Ovary (tissue), 7 donors: ENCODE measurements at regions not wholly inside any gene's neighbourhood (a gene's known extent, or its start where the extent isn't known, plus 50 kb on each side); places are given as distances from the start of the nearest gene placed in this dataset.

Source experiments
- DNase-seq, 5 donors: peaks; one replicate each; pipeline ENCODE4 v3.0.0-alpha.2; 2019 to 2020
- H3K27ac ChIP-seq, 2 donors: fragments of 200-600 bp; one replicate each; pipeline versions ENCODE4 v1.5.1 to v1.8.0; 2019 to 2022
- H3K27me3 ChIP-seq: fragments of 200-600 bp; one replicate; pipeline ENCODE4 v1.8.0; 2022
- H3K36me3 ChIP-seq: fragments of 200-600 bp; sonication (generic); one replicate; pipeline ENCODE4 v1.5.1; 2019
- H3K4me1 ChIP-seq: one replicate; pipeline ENCODE4 v1.8.1; 2013; ENCODE audit warnings: mild to moderate bottlenecking, moderate library complexity; ENCODE audit not compliant: insufficient read depth
- H3K4me3 ChIP-seq: fragments of 200-600 bp; sonication (generic); one replicate; pipeline ENCODE4 v1.5.1; 2017
- H3K9me3 ChIP-seq, 2 donors: fragments of 200-600 bp in 1 of 2; sonication (generic) in 1 of 2; one replicate each; pipeline versions ENCODE4 v1.5.1 to v1.8.1; 2013 to 2019; ENCODE audit warnings: mild to moderate bottlenecking in 1 of 2, moderate library complexity in 1 of 2
- CTCF ChIP-seq, 3 donors: fragments of 450-650 bp in 2 of 3; fragments of 200-600 bp in 1 of 3; IDR thresholded peaks; one replicate each; pipeline versions ENCODE4 v1.5.1 to v1.8.0; 2016 to 2022; ENCODE audit warnings: antibody characterized with exemption in 3 of 3, mild to moderate bottlenecking in 1 of 3
- EP300 ChIP-seq: sonication (generic); formaldehyde crosslinking; IDR thresholded peaks from one replicate; pipeline ENCODE4 v1.6.1; 2017; ENCODE audit warnings: antibody characterized with exemption
- POLR2A ChIP-seq: fragments of 450-650 bp; IDR thresholded peaks from one replicate; pipeline ENCODE4 v1.6.1; 2017; ENCODE audit warnings: antibody characterized with exemption, mild to moderate bottlenecking, moderate library complexity
- WGBS, 3 donors: extraction: QIAGEN DNeasy Blood & Tissue Kit in 1 of 3; methylation state at CpG; one replicate each; pipeline versions ENCODE4 v1.1.5 to v1.1.7; 2013 to 2017; 5-methylcytosine and 5-hydroxymethylcytosine counted together
- intact Hi-C, 4 donors: fragments of 100-400 bp; cut with DNase I; formaldehyde crosslinking; loops; one replicate each; pipeline versions ENCODE4 v1.11.0 to v1.15.1; 2022 to 2023
- donor health status: DM: no; HTN: no; CAD: no; lungs with moderate emphysema.
- donor health status: DM: no; HTN: no; CAD: no.
- donor health status: Bipolar disorder and iron deficiency.
- donor health status: DM: no; HTN: no; CAD: no.
- donor health status: DM: yes; HTN: yes; CAD: no.

GRCh38 chr1:67991546-67991945 lies 58.9 kb downstream of the DIRAS3 start:
- TF ChIP-seq CTCF (IDR thresholded peaks at IDR 0.05), result no peak
- TF ChIP-seq POLR2A, result no peak
- TF ChIP-seq EP300, result no peak
- peaks cover 3% of the 10 kb centered on the region for H3K4me1 ChIP-seq
- DNase-seq, result no peak
- H3K27me3 ChIP-seq, result no peaks in the 10 kb centered on the region
- WGBS, 3 donors, result 93 to 95% (median 93%) methylated on average over 5 of the region's 5 CpGs
- H3K9me3 ChIP-seq, result no peaks in the 10 kb centered on the region
- H3K27ac ChIP-seq, result no peak overlapping the region
- H3K36me3 ChIP-seq, result no peaks in the 10 kb centered on the region
- H3K4me3 ChIP-seq, result no peak overlapping the region
- intact Hi-C loops, result no loop called here

DNA sequence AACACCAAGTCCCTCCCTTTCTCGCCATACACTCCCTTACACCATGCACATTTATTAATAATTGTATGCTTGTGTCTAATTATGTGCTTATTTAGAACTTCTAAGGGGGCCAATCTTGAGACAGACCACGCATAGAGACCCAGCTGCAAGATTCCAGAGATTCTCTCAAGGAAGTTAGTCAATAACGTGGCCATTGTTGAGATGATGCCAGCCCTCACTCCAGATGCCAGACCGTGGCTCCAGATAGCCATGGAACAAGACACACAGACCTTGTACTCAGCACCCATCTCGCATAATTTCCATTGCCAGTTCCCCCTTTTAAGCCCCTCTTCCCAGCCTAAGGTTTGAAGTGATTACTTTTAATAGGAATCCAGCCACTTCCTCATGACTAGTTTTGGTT lies 62.4 kb downstream of the DIRAS3 start:
- TF ChIP-seq CTCF (IDR thresholded peaks at IDR 0.05) (no peak), EP300 (no peak), POLR2A (no peak)
- no peaks in the 10 kb centered on the region for H3K9me3 ChIP-seq
- peak overlapping the region in 1 of 2 donors; percentile 46 for H3K27ac ChIP-seq
- H3K36me3 ChIP-seq, result no peaks in the 10 kb centered on the region
- no peak overlapping the region for H3K4me3 ChIP-seq
- DNase-seq, result peak in 3 of 5 donors; percentile 13 to 40 (median 21)
- intact Hi-C loops, result no loop called here
- 16 to 40% (median 37%) methylated on average over 5 of the region's 5 CpGs for WGBS, 3 donors
- H3K4me1 ChIP-seq, result peaks cover 3% of the 10 kb centered on the region
- H3K27me3 ChIP-seq, result no peaks in the 10 kb centered on the region

DNA sequence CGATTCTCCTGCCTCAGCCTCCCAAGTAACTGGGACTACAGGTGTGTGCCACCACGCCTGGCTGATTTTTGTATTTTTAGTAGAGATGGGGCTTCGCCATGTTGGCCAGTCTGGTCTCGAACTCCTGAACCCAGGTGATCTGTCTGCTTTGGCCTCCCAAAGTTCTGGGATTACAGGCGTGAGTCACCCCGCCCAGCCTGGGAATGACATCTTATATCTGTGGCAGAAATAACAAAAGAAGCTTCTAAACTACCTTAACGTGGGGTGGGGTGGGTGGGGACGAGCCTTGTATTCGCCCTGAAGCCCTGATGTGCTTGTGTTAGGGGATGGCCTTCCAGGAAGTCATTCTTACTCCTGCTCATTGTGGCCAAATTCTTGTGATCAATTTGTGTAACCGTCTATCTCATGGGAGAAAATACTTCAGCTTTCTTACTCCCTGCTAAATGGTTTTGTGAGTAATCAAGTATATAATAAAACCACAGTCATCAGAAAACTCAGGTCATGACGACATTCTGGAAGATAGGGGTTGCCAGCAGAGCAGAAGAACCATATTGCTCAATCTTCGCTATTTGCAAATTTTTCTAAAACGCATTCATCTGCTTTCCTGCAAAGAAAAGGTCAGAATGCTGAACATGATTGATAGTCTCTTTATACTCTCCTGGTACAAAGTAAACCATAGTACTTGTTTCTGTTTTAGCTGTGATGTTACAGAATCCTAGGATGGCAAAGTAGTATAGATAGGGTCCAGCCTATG lies 63.2 kb downstream of the DIRAS3 start:
- intact Hi-C loops, result no loop called here
- peak in 2 of 5 donors; percentile 24 to 29 for DNase-seq
- 49 to 60% (median 54%) methylated on average over 13 of the region's 13 CpGs for WGBS, 3 donors
- TF ChIP-seq EP300 (no peak), CTCF (IDR thresholded peaks at IDR 0.05) (no peak), POLR2A (no peak)
- H3K4me1 ChIP-seq, result peaks cover 3% of the 10 kb centered on the region
- H3K27me3 ChIP-seq, result no peaks in the 10 kb centered on the region
- no peaks in the 10 kb centered on the region for H3K9me3 ChIP-seq
- H3K36me3 ChIP-seq, result no peaks in the 10 kb centered on the region
- peak overlapping the region in 1 of 2 donors; percentile 46 for H3K27ac ChIP-seq
- no peak overlapping the region for H3K4me3 ChIP-seq

DNA sequence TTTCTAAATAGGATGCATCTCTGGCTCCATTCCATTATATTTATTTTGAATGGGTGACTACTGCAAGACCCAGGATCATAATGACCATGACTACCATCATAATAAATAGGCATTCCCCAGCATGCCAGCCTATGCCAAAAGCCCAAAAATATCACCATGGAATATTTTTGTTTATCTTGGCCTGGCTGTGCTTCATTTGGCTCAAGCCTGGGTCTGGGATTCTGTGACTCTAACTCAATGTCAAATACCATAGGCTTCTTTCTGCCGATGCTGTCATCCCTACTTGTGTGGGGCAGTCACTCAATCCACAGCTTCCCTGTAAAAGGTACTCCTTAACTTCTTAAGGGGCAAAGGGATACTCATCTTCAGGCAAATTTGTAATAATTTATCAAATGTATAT lies 66.6 kb downstream of the DIRAS3 start:
- WGBS, 3 donors, result 78 to 86% (median 81%) methylated on average over 1 of the region's 1 CpG
- Histone ChIP-seq H3K27me3 (no peaks in the 10 kb centered on the region), H3K9me3 (no peaks in the 10 kb centered on the region), H3K4me1 (peaks cover 3% of the 10 kb centered on the region), H3K4me3 (no peak overlapping the region), H3K36me3 (no peaks in the 10 kb centered on the region), H3K27ac (no peak overlapping the region)
- TF ChIP-seq CTCF (IDR thresholded peaks at IDR 0.05), result no peak
- no peak for TF ChIP-seq POLR2A
- TF ChIP-seq EP300, result no peak
- intact Hi-C loops, result no loop called here
- DNase-seq, result no peak
